OCI-LY3 (cell line): ENCODE measurements at regions not wholly inside any gene's neighbourhood (a gene's known extent, or its start where the extent isn't known, plus 50 kb on each side); places are given as distances from the start of the nearest gene placed in this dataset.

Experiments
- CTCF ChIP-seq: fragments of 200-600, 300-600 bp; sonication (generic); IDR thresholded peaks from 2 replicates; pipeline ENCODE4 v1.5.1; 2014; ENCODE audit warnings: antibody characterized with exemption, low read length, low read depth
- EZH2phosphoT487 ChIP-seq: fragments of 200-600 bp; shearing (Covaris generic); IDR thresholded peaks from 2 replicates; pipeline ENCODE4 v1.6.1; 2018; ENCODE audit warnings: antibody characterized with exemption, mixed run types, low read depth

GRCh38 chr4:115233600-115233999, 120.2 kb upstream of the NDST4 start:
- TF ChIP-seq EZH2phosphoT487 (no peak), CTCF (no peak)
